Breast epithelium (tissue), 4 donors: ENCODE measurements at regions not wholly inside any gene's neighbourhood (a gene's known extent, or its start where the extent isn't known, plus 50 kb on each side); places are given as distances from the start of the nearest gene placed in this dataset.
"Not testable (repeated sequence)": the region's sequence is repeated elsewhere in the genome, so short reads cannot be mapped to it uniquely, and the experiment has no call there.

Source experiments
- DNase-seq, 2 donors: peaks; one replicate each; pipeline ENCODE4 v3.0.0-alpha.2; 2019; ENCODE audit warnings: low spot score in 2 of 2
- H3K27ac ChIP-seq, 2 donors: fragments of 200-600 bp; sonication (generic) in 1 of 2; one replicate each; pipeline ENCODE4 v1.5.1; 2016 to 2019; ENCODE audit warnings: mild to moderate bottlenecking in 1 of 2
- H3K27me3 ChIP-seq, 2 donors: fragments of 200-600 bp; sonication (generic) in 1 of 2; one replicate each; pipeline versions ENCODE4 v1.5.1 to v1.6.0; 2017 to 2019; ENCODE audit warnings: control low read depth in 1 of 2, mild to moderate bottlenecking in 1 of 2
- H3K36me3 ChIP-seq: fragments of 200-600 bp; one replicate; pipeline ENCODE4 v1.5.1; 2019
- H3K4me1 ChIP-seq, 2 donors: fragments of 200-600 bp; sonication (generic); one replicate each; pipeline ENCODE4 v1.5.1; 2016 to 2019; ENCODE audit warnings: control low read depth in 1 of 2
- H3K4me3 ChIP-seq, 3 donors: fragments of 200-600 bp; sonication (generic); 1 replicate in 2 of 3; 2 replicates in 1 of 3; pipeline ENCODE4 v1.5.1; 2016 to 2019; ENCODE audit warnings: mild to moderate bottlenecking in 3 of 3, moderate library complexity in 2 of 3
- H3K9me3 ChIP-seq, 2 donors: fragments of 200-600 bp; sonication (generic) in 1 of 2; one replicate each; pipeline ENCODE4 v1.5.1; 2016 to 2019; ENCODE audit warnings: control low read depth in 1 of 2
- CTCF ChIP-seq, 3 donors: fragments of 450-650 bp; IDR thresholded peaks; one replicate each; pipeline ENCODE4 v1.5.1; 2016 to 2017; ENCODE audit warnings: antibody characterized with exemption in 3 of 3, mild to moderate bottlenecking in 3 of 3, moderate library complexity in 3 of 3
- POLR2A ChIP-seq: fragments of 450-650 bp; IDR thresholded peaks from one replicate; pipeline ENCODE4 v1.6.1; 2016; ENCODE audit warnings: antibody characterized with exemption, mild to moderate bottlenecking, moderate library complexity
- POLR2AphosphoS5 ChIP-seq, 3 donors: sonication (generic); formaldehyde crosslinking; IDR thresholded peaks; one replicate each; pipeline ENCODE4 v1.6.1; 2017; ENCODE audit warnings: antibody characterized with exemption in 3 of 3
- intact Hi-C: fragments of 100-400 bp; cut with DNase I; formaldehyde crosslinking; loops from one replicate; pipeline ENCODE4 v1.15.1; 2023; ENCODE audit warnings: low total_unique reads

GRCh38 chr5:129245489-129245888, 150.9 kb downstream of the ISOC1 start:
- Histone ChIP-seq H3K27me3 (no peaks in the 10 kb centered on the region), H3K27ac (no peak overlapping the region), H3K4me1 (no peaks in the 10 kb centered on the region), H3K4me3 (no peak overlapping the region), H3K9me3 (no peaks in the 10 kb centered on the region), H3K36me3 (no peaks in the 10 kb centered on the region)
- intact Hi-C loops, result no loop called here
- DNase-seq, result no peak
- TF ChIP-seq POLR2A (no peak), CTCF (IDR thresholded peaks at IDR 0.05) (no peak)

- TF ChIP-seq CTCF (IDR thresholded peaks at IDR 0.05) (no peak), POLR2A (no peak), POLR2AphosphoS5 (IDR thresholded peaks at IDR 0.05) (no peak)
- H3K27ac ChIP-seq, result no peak overlapping the region
These were observed 151.5 kb downstream of the ISOC1 start for GRCh38 chr5:129246088-129246487.

GRCh38 chr5:129249886-129250285, 155.3 kb downstream of the ISOC1 start:
- DNase-seq, result no peak
- Histone ChIP-seq H3K27ac (no peak overlapping the region), H3K4me1 (no peaks in the 10 kb centered on the region), H3K36me3 (no peaks in the 10 kb centered on the region), H3K4me3 (no peak overlapping the region), H3K9me3 (peaks cover 2 to 4% of the 10 kb centered on the region in 2 donors), H3K27me3 (no peaks in the 10 kb centered on the region)
- TF ChIP-seq POLR2AphosphoS5 (IDR thresholded peaks at IDR 0.05) (no peak), POLR2A (no peak), CTCF (IDR thresholded peaks at IDR 0.05) (no peak)
- intact Hi-C loops, result no loop called here

More at GRCh38 chr5:129246088-129246487, 151.5 kb downstream of the ISOC1 start:
- H3K4me3 ChIP-seq, result no peak overlapping the region
- H3K9me3 ChIP-seq, result no peaks in the 10 kb centered on the region
- DNase-seq, result no peak
- no peaks in the 10 kb centered on the region for H3K27me3 ChIP-seq
- intact Hi-C loops, result no loop called here
- no peaks in the 10 kb centered on the region for H3K36me3 ChIP-seq
- no peaks in the 10 kb centered on the region for H3K4me1 ChIP-seq

DNA sequence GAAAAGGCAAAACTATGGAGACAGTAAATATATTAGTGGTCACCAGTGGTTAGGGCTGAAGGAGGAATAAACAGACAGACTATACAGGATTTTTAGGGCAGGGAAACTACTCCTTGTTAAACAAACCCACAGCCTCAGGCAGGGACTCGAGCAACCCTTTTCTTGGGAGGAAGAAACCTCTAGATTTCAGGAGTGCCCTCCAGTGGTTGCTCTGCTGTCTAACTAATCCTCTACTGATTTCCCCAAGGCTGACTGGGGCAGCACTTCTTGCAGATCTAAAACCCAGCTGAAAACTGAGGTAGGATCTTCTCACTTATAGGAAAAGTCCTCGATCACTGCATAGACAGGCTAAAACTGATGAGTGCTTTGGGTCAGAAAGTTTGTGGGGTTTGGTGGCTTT, 176.8 kb downstream of the ISOC1 start:
- intact Hi-C loops, result no loop called here
- Histone ChIP-seq H3K4me1 (no peaks in the 10 kb centered on the region), H3K27me3 (no peaks in the 10 kb centered on the region), H3K4me3 (no peak overlapping the region), H3K36me3 (no peaks in the 10 kb centered on the region), H3K9me3 (no peaks in the 10 kb centered on the region), H3K27ac (no peak overlapping the region)
- no peak for DNase-seq
- TF ChIP-seq POLR2A (no peak), CTCF (IDR thresholded peaks at IDR 0.05) (no peak), POLR2AphosphoS5 (IDR thresholded peaks at IDR 0.05) (no peak)

- H3K27ac ChIP-seq, result no peak overlapping the region
- DNase-seq, result no peak
- H3K4me1 ChIP-seq, result no peaks in the 10 kb centered on the region
- intact Hi-C loops, result no loop called here
- no peaks in the 10 kb centered on the region for H3K36me3 ChIP-seq
- TF ChIP-seq POLR2A, result no peak
- TF ChIP-seq POLR2AphosphoS5 (IDR thresholded peaks at IDR 0.05), result no peak
- TF ChIP-seq CTCF (IDR thresholded peaks at IDR 0.05), result no peak
- H3K9me3 ChIP-seq, result no peaks in the 10 kb centered on the region
- no peak overlapping the region for H3K4me3 ChIP-seq
- no peaks in the 10 kb centered on the region for H3K27me3 ChIP-seq
These were observed 176.1 kb upstream of the ADAMTS19 start for GRCh38 chr5:129284010-129284409.

DNA sequence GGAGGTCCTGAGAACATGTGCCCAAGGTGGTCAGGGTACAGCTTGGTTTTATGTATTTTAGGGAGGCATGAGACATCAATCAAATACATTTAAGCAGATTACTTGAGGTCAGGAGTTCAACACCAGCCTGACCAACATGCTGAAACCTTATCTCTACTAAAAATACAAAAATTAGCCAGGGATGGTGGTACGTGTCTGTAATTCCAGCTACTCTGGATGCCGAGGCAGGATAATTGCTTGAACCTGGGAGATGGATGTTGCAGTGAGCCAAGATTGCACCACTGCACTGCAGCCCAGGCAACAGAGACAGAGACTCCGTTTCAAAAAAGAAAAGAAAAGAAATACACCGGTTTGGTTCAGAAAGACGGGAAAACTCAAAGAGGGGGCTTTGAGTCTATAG, 165.9 kb upstream of the ADAMTS19 start:
- intact Hi-C loops, H3K27me3 ChIP-seq: not testable (repeated sequence)

More for the DNA sequence above, 165.9 kb upstream of the ADAMTS19 start:
- H3K9me3 ChIP-seq, H3K27ac ChIP-seq, DNase-seq, H3K4me3 ChIP-seq, H3K36me3 ChIP-seq, H3K4me1 ChIP-seq: not testable (repeated sequence)
